Progenitor cell of endocrine pancreas (in vitro differentiated cells): ENCODE measurements at regions not wholly inside any gene's neighbourhood (a gene's known extent, or its start where the extent isn't known, plus 50 kb on each side); places are given as distances from the start of the nearest gene placed in this dataset.

Experiments used
- DNase-seq: peaks from one replicate; pipeline ENCODE4 v3.0.0; 2021; ENCODE audit warnings: low spot score; ENCODE audit not compliant: unreplicated experiment
- H3K27ac Mint-ChIP-seq: 2 replicates; pipeline ENCODE4 v1.8.0; 2021; ENCODE audit warnings: mild to moderate bottlenecking, moderate library complexity, mixed read lengths
- H3K27me3 Mint-ChIP-seq: 2 replicates; pipeline ENCODE4 v1.8.0; 2021; ENCODE audit warnings: mixed read lengths
- H3K36me3 Mint-ChIP-seq: 2 replicates; pipeline ENCODE4 v1.8.0; 2022; ENCODE audit warnings: mixed read lengths; ENCODE audit not compliant: insufficient read depth
- H3K4me1 Mint-ChIP-seq: 2 replicates; pipeline ENCODE4 v1.8.0; 2021; ENCODE audit warnings: low read depth, mixed read lengths
- H3K4me3 Mint-ChIP-seq: 2 replicates; pipeline ENCODE4 v1.8.0; 2021; ENCODE audit warnings: low read depth, mild to moderate bottlenecking, moderate library complexity, mixed read lengths
- H3K9me3 Mint-ChIP-seq: 2 replicates; pipeline ENCODE4 v1.8.0; 2021; ENCODE audit warnings: low read depth, mixed read lengths
- TF ChIP-seq, protein P1 (sequence below): fragments of 200-600 bp; sonication (generic); IDR thresholded peaks from one replicate; pipeline ENCODE4 v1.5.0; 2021; ENCODE audit warnings: antibody characterized with exemption, mild to moderate bottlenecking; ENCODE audit not compliant: unreplicated experiment

DNA sequence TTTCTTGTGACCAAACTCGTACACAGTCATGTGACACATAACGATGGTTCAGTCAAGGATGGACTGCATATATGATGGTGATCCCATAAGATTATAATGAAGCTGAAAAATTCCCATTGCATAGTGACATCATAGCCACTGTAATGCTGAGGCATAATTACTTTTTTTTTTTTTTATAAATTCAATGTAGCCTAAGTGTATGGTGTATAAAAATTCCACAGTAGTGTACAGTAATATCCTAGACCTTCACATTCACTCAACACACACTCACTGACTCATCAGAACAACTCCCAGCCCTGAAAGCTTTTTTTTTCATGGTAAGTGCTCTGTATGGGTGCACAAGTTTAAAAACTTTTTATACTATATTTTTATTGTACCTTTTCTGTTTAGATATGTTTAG is 105.0 kb downstream of the AREG start:
- Mint-ChIP-seq H3K4me1 (no peaks in the 10 kb centered on the region), H3K27ac (no peak overlapping the region), H3K4me3 (no peak overlapping the region), H3K9me3 (no peaks in the 10 kb centered on the region), H3K36me3 (no peaks in the 10 kb centered on the region), H3K27me3 (no peaks in the 10 kb centered on the region)
- DNase-seq: no peak
- TF ChIP-seq, protein P1, sequence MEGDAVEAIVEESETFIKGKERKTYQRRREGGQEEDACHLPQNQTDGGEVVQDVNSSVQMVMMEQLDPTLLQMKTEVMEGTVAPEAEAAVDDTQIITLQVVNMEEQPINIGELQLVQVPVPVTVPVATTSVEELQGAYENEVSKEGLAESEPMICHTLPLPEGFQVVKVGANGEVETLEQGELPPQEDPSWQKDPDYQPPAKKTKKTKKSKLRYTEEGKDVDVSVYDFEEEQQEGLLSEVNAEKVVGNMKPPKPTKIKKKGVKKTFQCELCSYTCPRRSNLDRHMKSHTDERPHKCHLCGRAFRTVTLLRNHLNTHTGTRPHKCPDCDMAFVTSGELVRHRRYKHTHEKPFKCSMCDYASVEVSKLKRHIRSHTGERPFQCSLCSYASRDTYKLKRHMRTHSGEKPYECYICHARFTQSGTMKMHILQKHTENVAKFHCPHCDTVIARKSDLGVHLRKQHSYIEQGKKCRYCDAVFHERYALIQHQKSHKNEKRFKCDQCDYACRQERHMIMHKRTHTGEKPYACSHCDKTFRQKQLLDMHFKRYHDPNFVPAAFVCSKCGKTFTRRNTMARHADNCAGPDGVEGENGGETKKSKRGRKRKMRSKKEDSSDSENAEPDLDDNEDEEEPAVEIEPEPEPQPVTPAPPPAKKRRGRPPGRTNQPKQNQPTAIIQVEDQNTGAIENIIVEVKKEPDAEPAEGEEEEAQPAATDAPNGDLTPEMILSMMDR: no peak

DNA sequence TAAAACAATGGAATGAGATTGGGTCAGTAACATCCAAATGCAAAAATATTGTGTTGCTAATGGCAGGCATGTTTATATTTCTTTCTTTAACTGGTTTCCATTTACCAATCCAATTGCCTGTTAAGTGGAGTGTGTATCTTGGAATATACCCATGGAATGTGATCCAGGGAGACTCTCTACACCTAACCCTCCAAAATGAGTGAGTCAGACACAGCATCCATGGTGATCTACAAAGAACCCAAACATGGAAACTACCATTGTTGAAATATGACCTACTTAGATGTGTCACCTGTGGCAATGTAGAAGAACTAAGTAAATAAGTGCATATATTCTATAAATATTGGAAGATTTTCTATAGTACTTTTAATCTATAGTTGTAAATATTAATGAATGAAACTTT is 110.3 kb downstream of the AREG start:
- DNase-seq: no peak
- no peak overlapping the region for H3K27ac Mint-ChIP-seq
- no peaks in the 10 kb centered on the region for H3K4me1 Mint-ChIP-seq
- TF ChIP-seq, protein P1: no peak
- no peak overlapping the region for H3K4me3 Mint-ChIP-seq
- peaks cover 4% of the 10 kb centered on the region for H3K9me3 Mint-ChIP-seq
- no peaks in the 10 kb centered on the region for H3K27me3 Mint-ChIP-seq
- H3K36me3 Mint-ChIP-seq: no peaks in the 10 kb centered on the region

DNA sequence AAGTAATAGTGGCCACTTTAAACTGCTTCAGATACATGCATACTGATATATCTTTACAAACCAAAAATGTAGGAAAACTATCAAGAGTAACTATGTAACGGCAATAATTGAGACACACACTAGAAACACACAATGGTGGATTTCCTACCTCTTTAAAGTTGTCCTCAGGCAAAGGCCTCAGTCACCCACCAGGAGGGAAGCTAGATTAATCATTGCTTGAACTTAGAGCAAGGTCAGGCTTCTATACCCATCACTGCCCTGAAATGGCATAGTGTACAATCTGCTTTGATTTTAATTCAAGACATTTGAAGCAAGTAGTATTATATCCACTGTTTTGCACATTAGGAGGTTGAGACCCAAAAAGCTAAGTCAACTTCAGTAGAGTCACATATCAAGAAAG is 110.9 kb downstream of the AREG start:
- peaks cover 4% of the 10 kb centered on the region for H3K9me3 Mint-ChIP-seq
- TF ChIP-seq, protein P1: no peak
- H3K4me1 Mint-ChIP-seq: no peaks in the 10 kb centered on the region
- no peaks in the 10 kb centered on the region for H3K36me3 Mint-ChIP-seq
- no peaks in the 10 kb centered on the region for H3K27me3 Mint-ChIP-seq
- H3K27ac Mint-ChIP-seq: no peak overlapping the region
- H3K4me3 Mint-ChIP-seq: no peak overlapping the region
- DNase-seq: no peak

DNA sequence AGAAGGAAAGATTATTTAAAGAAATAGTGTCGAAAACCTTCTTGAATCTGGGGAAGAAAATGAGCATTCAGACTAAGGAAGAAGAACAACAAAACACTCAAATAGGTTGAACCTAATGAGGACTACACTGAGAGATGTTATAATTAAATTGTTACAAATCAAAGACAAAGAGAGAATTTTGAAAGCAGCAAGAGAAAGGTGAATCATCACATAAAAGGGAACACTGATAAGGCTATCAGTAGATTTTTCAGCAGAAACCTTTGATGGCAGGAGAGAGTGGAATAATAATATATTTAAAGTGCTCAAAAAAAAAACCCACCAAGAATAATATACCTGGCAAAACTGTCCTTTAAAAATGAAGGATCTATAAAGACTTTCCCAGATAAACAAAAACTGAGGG is 114.9 kb downstream of the AREG start:
- no peaks in the 10 kb centered on the region for H3K4me1 Mint-ChIP-seq
- no peaks in the 10 kb centered on the region for H3K36me3 Mint-ChIP-seq
- no peak overlapping the region for H3K27ac Mint-ChIP-seq
- no peak for DNase-seq
- TF ChIP-seq, protein P1: no peak
- peaks cover 17% of the 10 kb centered on the region for H3K9me3 Mint-ChIP-seq
- no peak overlapping the region for H3K4me3 Mint-ChIP-seq
- no peaks in the 10 kb centered on the region for H3K27me3 Mint-ChIP-seq

DNA sequence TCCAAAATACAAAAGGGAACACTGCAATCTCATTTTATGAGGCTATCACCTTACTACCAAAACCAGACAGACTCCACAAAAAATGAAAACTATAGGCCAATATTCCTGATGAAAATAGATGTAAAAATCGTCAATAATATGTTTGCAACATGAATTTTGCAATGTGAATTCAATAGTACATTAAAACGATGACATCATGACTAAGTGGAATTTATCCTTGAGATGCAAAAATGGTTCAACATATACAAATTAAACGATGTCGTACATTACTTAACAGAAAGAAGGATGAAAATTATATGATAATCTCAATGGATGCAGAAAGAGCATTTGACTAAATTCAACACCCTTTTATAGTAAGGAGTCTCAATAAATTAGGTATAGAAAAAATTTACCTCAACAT is 123.0 kb downstream of the AREG start:
- no peak overlapping the region for H3K27ac Mint-ChIP-seq
- TF ChIP-seq, protein P1: no peak
- peaks cover 2% of the 10 kb centered on the region for H3K36me3 Mint-ChIP-seq
- H3K4me3 Mint-ChIP-seq: no peak overlapping the region
- H3K27me3 Mint-ChIP-seq: no peaks in the 10 kb centered on the region
- H3K9me3 Mint-ChIP-seq: peaks cover 33% of the 10 kb centered on the region
- peaks cover 1% of the 10 kb centered on the region for H3K4me1 Mint-ChIP-seq
- DNase-seq: no peak

DNA sequence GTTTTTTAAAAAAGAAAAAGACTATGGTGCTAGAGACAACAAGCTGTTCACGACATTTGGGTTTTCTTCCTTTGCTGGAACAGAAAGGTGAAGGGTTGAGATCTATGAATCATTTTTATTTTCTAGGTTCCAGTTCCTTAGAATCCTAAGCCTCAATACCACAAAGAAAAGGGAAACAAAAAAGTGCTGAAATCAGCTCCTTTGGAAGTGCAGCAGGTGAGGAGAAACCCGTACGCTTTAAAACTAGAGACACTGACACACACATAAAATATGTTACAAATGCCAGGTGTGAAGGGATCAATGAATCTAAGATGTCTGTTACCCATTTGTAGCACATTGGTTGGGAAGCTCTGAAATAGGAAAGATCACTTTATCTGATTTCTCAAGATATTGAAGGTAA is 125.2 kb downstream of the AREG start:
- no peaks in the 10 kb centered on the region for H3K27me3 Mint-ChIP-seq
- TF ChIP-seq, protein P1: no peak
- peaks cover 25% of the 10 kb centered on the region for H3K9me3 Mint-ChIP-seq
- no peak overlapping the region for H3K27ac Mint-ChIP-seq
- no peak overlapping the region for H3K4me3 Mint-ChIP-seq
- peaks cover 1% of the 10 kb centered on the region for H3K4me1 Mint-ChIP-seq
- DNase-seq: no peak
- peaks cover 2% of the 10 kb centered on the region for H3K36me3 Mint-ChIP-seq
